Neural cell (in vitro differentiated cells): ENCODE measurements at regions not wholly inside any gene's neighbourhood (a gene's known extent, or its start where the extent isn't known, plus 50 kb on each side); places are given as distances from the start of the nearest gene placed in this dataset.

Source experiments
- H2AFZ ChIP-seq: fragments of 200-600, 300-800 bp; sonication (generic), shearing (Covaris generic); 2 replicates; pipeline ENCODE4 v1.6.0; 2014; ENCODE audit warnings: low read depth, mild to moderate bottlenecking, antibody characterized with exemption, low read length, moderate library complexity
- H3F3A ChIP-seq: fragments of 200-600 bp; shearing (Covaris generic); 2 replicates; pipeline ENCODE4 v1.6.1; 2016; ENCODE audit warnings: mild to moderate bottlenecking, moderate library complexity, mixed read lengths, antibody characterized with exemption, low read length; ENCODE audit not compliant: insufficient read depth, poor library complexity, severe bottlenecking
- H3K27ac ChIP-seq: fragments of 200-600, 300-800 bp; sonication (generic), shearing (Covaris generic); 2 replicates; pipeline ENCODE4 v1.5.1; 2014; ENCODE audit warnings: mild to moderate bottlenecking, low read length, moderate library complexity
- H3K27me3 ChIP-seq: fragments of 300-800, 200-600 bp; sonication (generic), shearing (Covaris generic); 2 replicates; pipeline ENCODE4 v1.6.0; 2014; ENCODE audit warnings: mild to moderate bottlenecking, low read depth, low read length, moderate library complexity; ENCODE audit not compliant: insufficient read depth
- H3K36me3 ChIP-seq: fragments of 300-800, 200-600 bp; sonication (generic), shearing (Covaris generic); 2 replicates; pipeline ENCODE4 v1.5.1; 2014; ENCODE audit warnings: mild to moderate bottlenecking, antibody characterized with exemption, low read length, moderate library complexity; ENCODE audit not compliant: insufficient read depth
- H3K4me2 ChIP-seq: fragments of 300-800, 200-600 bp; sonication (generic), shearing (Covaris generic); 2 replicates; pipeline ENCODE4 v1.6.0; 2014; ENCODE audit warnings: mild to moderate bottlenecking, low read length
- H3K4me3 ChIP-seq: fragments of 300-800, 200-600 bp; sonication (generic), shearing (Covaris generic); 2 replicates; pipeline ENCODE4 v1.5.1; 2014; ENCODE audit warnings: mild to moderate bottlenecking, low read length, moderate library complexity
- H3K79me2 ChIP-seq: fragments of 200-600 bp; shearing (Covaris generic); replicated peaks from 2 replicates; pipeline ENCODE4 v1.6.0; 2014; ENCODE audit warnings: mild to moderate bottlenecking, low read length, moderate library complexity; ENCODE audit not compliant: insufficient read depth
- H3K9ac ChIP-seq: fragments of 300-800, 200-600 bp; sonication (generic), shearing (Covaris generic); 2 replicates; pipeline ENCODE4 v1.6.1; 2016; ENCODE audit warnings: mild to moderate bottlenecking, low read length, mixed read lengths
- H3K9me2 ChIP-seq: fragments of 200-600 bp; shearing (Covaris generic); 2 replicates; pipeline ENCODE4 v1.6.1; 2016; ENCODE audit warnings: mild to moderate bottlenecking, low read length, mixed read lengths; ENCODE audit not compliant: insufficient read depth
- H3K9me3 ChIP-seq: fragments of 200-600, 300-800 bp; sonication (generic), shearing (Covaris generic); 2 replicates; pipeline ENCODE4 v1.6.1; 2016; ENCODE audit warnings: mild to moderate bottlenecking, mixed run types, low read length, moderate library complexity, mixed read lengths
- H4K20me1 ChIP-seq: fragments of 200-600 bp; shearing (Covaris generic); 2 replicates; pipeline ENCODE4 v1.6.1; 2016; ENCODE audit warnings: mild to moderate bottlenecking, mixed run types; ENCODE audit not compliant: insufficient read depth
- CTCF ChIP-seq: fragments of 450-650 bp; IDR thresholded peaks from 2 replicates; pipeline ENCODE4 v1.5.1; 2014; ENCODE audit warnings: antibody characterized with exemption, mild to moderate bottlenecking, moderate library complexity; ENCODE audit not compliant: poor library complexity, severe bottlenecking
- EP300 ChIP-seq: fragments of 450-650 bp; conservative IDR thresholded peaks from 2 replicates; pipeline ENCODE4 v1.6.1; 2014; ENCODE audit warnings: antibody characterized with exemption, mild to moderate bottlenecking, moderate library complexity; ENCODE audit not compliant: poor library complexity, severe bottlenecking
- EZH2 ChIP-seq: fragments of 200-600, 300-800 bp; shearing (Covaris generic), sonication (generic); IDR thresholded peaks from 2 replicates; pipeline ENCODE4 v1.6.1; 2014; ENCODE audit warnings: antibody characterized with exemption, low read length, borderline replicate concordance, mild to moderate bottlenecking; ENCODE audit not compliant: insufficient read depth, poor library complexity, severe bottlenecking
- MXI1 ChIP-seq: fragments of 450-650 bp; conservative IDR thresholded peaks from 2 replicates; pipeline ENCODE4 v1.6.1; 2014; ENCODE audit warnings: antibody characterized with exemption, mild to moderate bottlenecking; ENCODE audit not compliant: poor library complexity, severe bottlenecking
- POLR2AphosphoS5 ChIP-seq: IDR thresholded peaks from 2 replicates; pipeline ENCODE4 v1.6.1; 2012
- RAD21 ChIP-seq: fragments of 450-650 bp; conservative IDR thresholded peaks from 2 replicates; pipeline ENCODE4 v1.6.1; 2014; ENCODE audit warnings: antibody characterized with exemption, mild to moderate bottlenecking, moderate library complexity
- REST ChIP-seq: IDR thresholded peaks from 2 replicates; pipeline ENCODE4 v1.6.1; 2012; ENCODE audit warnings: borderline replicate concordance
- SMC3 ChIP-seq: fragments of 450-650 bp; conservative IDR thresholded peaks from 2 replicates; pipeline ENCODE4 v1.6.1; 2014; ENCODE audit warnings: antibody characterized with exemption, mild to moderate bottlenecking, moderate library complexity; ENCODE audit not compliant: poor library complexity
- TAF1 ChIP-seq: IDR thresholded peaks from 2 replicates; pipeline ENCODE4 v1.6.1; 2012; ENCODE audit warnings: low read depth

- no peak overlapping the region for H2AFZ ChIP-seq
- H3K27me3 ChIP-seq = no peaks in the 10 kb centered on the region
- H4K20me1 ChIP-seq = no peaks in the 10 kb centered on the region
- no peaks in the 10 kb centered on the region for H3K79me2 ChIP-seq
- TF ChIP-seq RAD21 (no peak), POLR2AphosphoS5 (no peak), TAF1 (no peak), EP300 (no peak), EZH2 (no peak), SMC3 (no peak), CTCF (no peak), MXI1 (no peak), REST (no peak)
- H3K4me2 ChIP-seq = no peak overlapping the region
- no peaks in the 10 kb centered on the region for H3K9me2 ChIP-seq
- no peak overlapping the region for H3K9ac ChIP-seq
- no peaks in the 10 kb centered on the region for H3K36me3 ChIP-seq
- H3K4me3 ChIP-seq = no peak overlapping the region
- H3K27ac ChIP-seq = no peak overlapping the region
- H3K9me3 ChIP-seq = no peaks in the 10 kb centered on the region
- H3F3A ChIP-seq = no peaks in the 10 kb centered on the region
Measured at GRCh38 chr16:86862595-86863280, 284.4 kb downstream of the FOXL1 start.

GRCh38 chr16:86863609-86864008 lies 285.3 kb downstream of the FOXL1 start:
- H3K9ac ChIP-seq = no peak overlapping the region
- no peaks in the 10 kb centered on the region for H3K36me3 ChIP-seq
- H3F3A ChIP-seq = no peaks in the 10 kb centered on the region
- H3K4me2 ChIP-seq = no peak overlapping the region
- H3K27ac ChIP-seq = no peak overlapping the region
- H3K27me3 ChIP-seq = no peaks in the 10 kb centered on the region
- no peaks in the 10 kb centered on the region for H3K9me2 ChIP-seq
- no peak overlapping the region for H3K4me3 ChIP-seq
- H3K79me2 ChIP-seq = no peaks in the 10 kb centered on the region
- H2AFZ ChIP-seq = no peak overlapping the region
- no peaks in the 10 kb centered on the region for H3K9me3 ChIP-seq
- no peak for TF ChIP-seq EP300
- no peak for TF ChIP-seq SMC3
- no peak for TF ChIP-seq RAD21
- TF ChIP-seq REST = no peak
- TF ChIP-seq TAF1 = no peak
- TF ChIP-seq MXI1 = no peak
- no peak for TF ChIP-seq POLR2AphosphoS5
- no peak for TF ChIP-seq CTCF
- no peak for TF ChIP-seq EZH2
- no peaks in the 10 kb centered on the region for H4K20me1 ChIP-seq
